ENCODE measurements at regions not wholly inside any gene's neighbourhood (a gene's known extent, or its start where the extent isn't known, plus 50 kb on each side); places are given as distances from the start of the nearest gene placed in this dataset.

DNA sequence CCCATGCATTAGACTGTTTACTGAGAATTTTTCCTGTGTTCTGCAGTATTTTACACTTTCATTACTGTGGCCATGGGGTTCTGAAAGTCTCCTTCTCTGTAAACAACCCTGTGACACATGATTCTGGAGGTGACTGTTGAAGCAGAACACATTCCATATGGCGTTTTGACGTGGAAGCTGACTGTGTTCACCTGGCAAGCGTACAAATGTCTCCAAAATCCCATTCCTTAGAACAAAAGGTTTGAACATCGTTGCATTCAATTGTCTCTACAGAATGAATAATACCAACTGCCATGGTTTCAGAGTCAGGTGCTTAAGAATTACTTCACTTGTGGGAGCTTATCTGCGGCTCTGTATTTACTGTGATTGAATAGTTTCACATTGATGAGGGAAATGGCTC lies 485.6 kb upstream of the TMEM132C start:
- Mint-ChIP-seq H3K4me1 (no peaks in the 10 kb centered on the region), H3K27me3 (no peaks in the 10 kb centered on the region), H3K36me3 (ENCODE audit: low read depth) (no peaks in the 10 kb centered on the region), H3K9me3 (peaks cover 5% of the 10 kb centered on the region), H3K27ac (no peak overlapping the region), H3K4me3 (no peak overlapping the region)
- CTCF ChIA-PET: no interaction called here
- DNase-seq: no peak
- no peak for ATAC-seq (ENCODE audit: low read depth)
- no peak for TF ChIP-seq CTCF (IDR thresholded peaks at IDR 0.05)
- intact Hi-C loops (cut with micrococcal nuclease): no loop called here
- POLR2A ChIA-PET: no interaction called here

DNA sequence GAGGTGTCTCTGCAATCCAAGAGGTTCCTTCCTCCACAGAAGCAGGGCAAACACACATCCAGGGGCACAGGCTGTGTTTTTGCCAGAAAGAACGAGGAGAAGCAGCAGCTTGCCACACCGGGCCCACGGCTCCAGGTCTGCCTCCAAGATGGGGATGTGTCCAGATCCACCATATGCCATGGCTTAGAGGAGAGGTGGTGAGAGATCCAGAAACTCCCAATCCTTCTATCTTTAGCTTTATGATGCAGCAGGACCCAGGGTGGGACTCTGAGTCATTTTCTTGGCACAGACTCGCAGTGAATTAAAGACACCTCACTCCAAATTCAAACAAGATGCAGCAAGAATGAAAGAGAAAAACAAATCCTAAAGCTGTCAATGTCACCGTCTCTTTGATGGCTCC lies 481.4 kb upstream of the TMEM132C start:
- no peak for DNase-seq
- TF ChIP-seq CTCF (IDR thresholded peaks at IDR 0.05): no peak
- Mint-ChIP-seq H3K36me3 (ENCODE audit: low read depth) (no peaks in the 10 kb centered on the region), H3K27me3 (no peaks in the 10 kb centered on the region), H3K4me1 (no peaks in the 10 kb centered on the region), H3K9me3 (peaks cover 3% of the 10 kb centered on the region), H3K27ac (no peak overlapping the region), H3K4me3 (no peak overlapping the region)
- ChIA-PET POLR2A (no interaction called here), CTCF (no interaction called here)
- intact Hi-C loops (cut with micrococcal nuclease): no loop called here
- ATAC-seq (ENCODE audit: low read depth): no peak

DNA sequence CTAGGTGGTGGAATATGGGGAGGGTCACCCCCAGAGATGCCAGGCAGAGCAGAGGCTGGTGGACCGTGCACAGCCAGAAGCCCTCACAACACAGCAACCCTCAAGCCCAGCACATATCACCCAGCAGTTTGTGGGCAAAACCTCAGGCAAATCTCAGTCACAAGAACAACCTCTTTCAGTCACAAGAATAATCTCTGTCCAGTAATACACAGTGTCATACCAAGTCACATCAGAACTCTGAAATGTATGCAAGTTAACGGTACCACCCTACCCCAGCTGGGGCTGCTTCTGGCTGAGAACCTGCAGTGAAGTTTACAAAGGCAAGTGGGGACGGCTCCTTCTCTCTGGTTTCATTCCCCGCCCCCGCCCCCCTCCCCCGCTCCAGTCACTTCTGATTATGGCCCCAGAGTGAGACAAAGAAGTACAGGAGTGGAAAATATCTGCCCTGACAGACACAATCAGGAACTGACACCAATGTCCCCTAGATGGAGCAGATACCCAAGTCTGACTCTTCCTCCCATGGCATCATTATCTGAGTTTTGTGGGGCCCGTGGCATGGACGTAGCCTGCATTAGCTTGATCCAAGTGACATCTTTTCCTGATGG lies 480.9 kb upstream of the TMEM132C start:
- POLR2A ChIA-PET: no interaction called here
- no peak overlapping the region for H3K4me3 Mint-ChIP-seq
- no peaks in the 10 kb centered on the region for H3K27me3 Mint-ChIP-seq
- no peaks in the 10 kb centered on the region for H3K4me1 Mint-ChIP-seq
- no peak for TF ChIP-seq CTCF (IDR thresholded peaks at IDR 0.05)
- intact Hi-C loops (cut with micrococcal nuclease): no loop called here
- CTCF ChIA-PET: no interaction called here
- no peak for ATAC-seq (ENCODE audit: low read depth)
- no peak for DNase-seq
- no peak overlapping the region for H3K27ac Mint-ChIP-seq
- H3K9me3 Mint-ChIP-seq: peaks cover 3% of the 10 kb centered on the region
- no peaks in the 10 kb centered on the region for H3K36me3 Mint-ChIP-seq (ENCODE audit: low read depth)

- POLR2A ChIA-PET: no interaction called here
- no peak for TF ChIP-seq CTCF (IDR thresholded peaks at IDR 0.05)
- no peaks in the 10 kb centered on the region for H3K27me3 Mint-ChIP-seq
- peaks cover 3% of the 10 kb centered on the region for H3K9me3 Mint-ChIP-seq
- DNase-seq: no peak
- H3K4me3 Mint-ChIP-seq: no peak overlapping the region
- intact Hi-C loops (cut with micrococcal nuclease): no loop called here
- H3K27ac Mint-ChIP-seq: no peak overlapping the region
- H3K36me3 Mint-ChIP-seq (ENCODE audit: low read depth): no peaks in the 10 kb centered on the region
- no peak for ATAC-seq (ENCODE audit: low read depth)
- CTCF ChIA-PET: no interaction called here
- no peaks in the 10 kb centered on the region for H3K4me1 Mint-ChIP-seq
Observed at GRCh38 chr12:127787544-127787943, 479.4 kb upstream of the TMEM132C start.

GRCh38 chr12:127790376-127790775 lies 476.6 kb upstream of the TMEM132C start:
- no peaks in the 10 kb centered on the region for H3K36me3 Mint-ChIP-seq (ENCODE audit: low read depth)
- POLR2A ChIA-PET: no interaction called here
- ATAC-seq (ENCODE audit: low read depth): no peak
- H3K27ac Mint-ChIP-seq: no peak overlapping the region
- H3K9me3 Mint-ChIP-seq: no peaks in the 10 kb centered on the region
- CTCF ChIA-PET: no interaction called here
- H3K4me3 Mint-ChIP-seq: no peak overlapping the region
- no peak for TF ChIP-seq CTCF (IDR thresholded peaks at IDR 0.05)
- H3K4me1 Mint-ChIP-seq: no peaks in the 10 kb centered on the region
- H3K27me3 Mint-ChIP-seq: no peaks in the 10 kb centered on the region
- DNase-seq: no peak
- intact Hi-C loops (cut with micrococcal nuclease): no loop called here

Measured in activated B cell treated with CpG ODN at 0.5 μM for 24 hours (primary cell).